ENCODE measurements at regions not wholly inside any gene's neighbourhood (a gene's known extent, or its start where the extent isn't known, plus 50 kb on each side); places are given as distances from the start of the nearest gene placed in this dataset.

GRCh38 chr4:11889099-11889498, 460.4 kb upstream of the HS3ST1 start:
- no peak for TF ChIP-seq EZH2 (IDR thresholded peaks at IDR 0.05; ENCODE audit: low read length)
- TF ChIP-seq CTCF (optimal IDR thresholded peaks at IDR 0.05 in 1 of 3, IDR thresholded peaks at IDR 0.05 in 1 of 3, conservative IDR thresholded peaks at IDR 0.05 in 1 of 3; ENCODE audit: extremely low read depth in 1 of 3, insufficient read depth in 2 of 3, low read length in 3 of 3) = no peak
- H3K27ac ChIP-seq (ENCODE audit: control insufficient read depth, insufficient read depth, low read length) = no peak overlapping the region
- no peak for DNase-seq (ENCODE audit: low read depth, low spot score)
- H3K79me2 ChIP-seq (ENCODE audit: control insufficient read depth, insufficient read depth, low read length) = no peaks in the 10 kb centered on the region
- no peaks in the 10 kb centered on the region for H4K20me1 ChIP-seq (ENCODE audit: control insufficient read depth, extremely low read depth, insufficient read depth, low read length)
- no peaks in the 10 kb centered on the region for H3K9me3 ChIP-seq (ENCODE audit: control insufficient read depth, low read depth, low read length)
- H3K9ac ChIP-seq (ENCODE audit: control insufficient read depth, extremely low read depth, insufficient read depth, low read length) = no peak overlapping the region
- no peak overlapping the region for H3K4me2 ChIP-seq (ENCODE audit: control insufficient read depth, extremely low read depth, insufficient read depth, low read depth, low read length)
- no peaks in the 10 kb centered on the region for H3K27me3 ChIP-seq (ENCODE audit: control insufficient read depth, extremely low read depth, insufficient read depth, low read length)
- no peaks in the 10 kb centered on the region for H3K36me3 ChIP-seq (ENCODE audit: control insufficient read depth in 2 of 2, extremely low read depth in 1 of 2, insufficient read depth in 2 of 2, low read length in 2 of 2)
- no peak overlapping the region for H2AFZ ChIP-seq (ENCODE audit: control insufficient read depth, low read length)
- H3K4me1 ChIP-seq (ENCODE audit: control insufficient read depth, extremely low read depth, insufficient read depth, low read length) = no peaks in the 10 kb centered on the region
- no peaks in the 10 kb centered on the region for H3K9me1 ChIP-seq (ENCODE audit: control insufficient read depth, extremely low read depth, insufficient read depth, low read length)
- FAIRE-seq = no peak
- no peak overlapping the region for H3K4me3 ChIP-seq (ENCODE audit: control insufficient read depth in 2 of 3, extremely low read depth in 1 of 3, insufficient read depth in 2 of 3, low read depth in 1 of 3, low read length in 3 of 3)
- dilution Hi-C loops (cut with MboI; ENCODE audit: extremely low pct_ligation_motif_present, low sequenced_read_pairs) = no loop called here

GRCh38 chr4:11881947-11882346, 453.3 kb upstream of the HS3ST1 start:
- Histone ChIP-seq H3K4me3 (ENCODE audit: control insufficient read depth in 2 of 3, extremely low read depth in 1 of 3, insufficient read depth in 2 of 3, low read depth in 1 of 3, low read length in 3 of 3) (no peak overlapping the region), H3K9me3 (ENCODE audit: control insufficient read depth, low read depth, low read length) (no peaks in the 10 kb centered on the region), H3K36me3 (ENCODE audit: control insufficient read depth in 2 of 2, extremely low read depth in 1 of 2, insufficient read depth in 2 of 2, low read length in 2 of 2) (no peaks in the 10 kb centered on the region), H3K27ac (ENCODE audit: control insufficient read depth, insufficient read depth, low read length) (no peak overlapping the region), H4K20me1 (ENCODE audit: control insufficient read depth, extremely low read depth, insufficient read depth, low read length) (no peaks in the 10 kb centered on the region), H3K4me2 (ENCODE audit: control insufficient read depth, extremely low read depth, insufficient read depth, low read depth, low read length) (no peak overlapping the region), H2AFZ (ENCODE audit: control insufficient read depth, low read length) (no peak overlapping the region), H3K4me1 (ENCODE audit: control insufficient read depth, extremely low read depth, insufficient read depth, low read length) (no peaks in the 10 kb centered on the region), H3K9me1 (ENCODE audit: control insufficient read depth, extremely low read depth, insufficient read depth, low read length) (no peaks in the 10 kb centered on the region), H3K9ac (ENCODE audit: control insufficient read depth, extremely low read depth, insufficient read depth, low read length) (no peak overlapping the region), H3K27me3 (ENCODE audit: control insufficient read depth, extremely low read depth, insufficient read depth, low read length) (no peaks in the 10 kb centered on the region), H3K79me2 (ENCODE audit: control insufficient read depth, insufficient read depth, low read length) (no peaks in the 10 kb centered on the region)
- FAIRE-seq = no peak
- no peak for DNase-seq (ENCODE audit: low read depth, low spot score)
- TF ChIP-seq CTCF (optimal IDR thresholded peaks at IDR 0.05 in 1 of 3, IDR thresholded peaks at IDR 0.05 in 1 of 3, conservative IDR thresholded peaks at IDR 0.05 in 1 of 3; ENCODE audit: extremely low read depth in 1 of 3, insufficient read depth in 2 of 3, low read length in 3 of 3) (no peak), EZH2 (IDR thresholded peaks at IDR 0.05; ENCODE audit: low read length) (no peak)
- dilution Hi-C loops (cut with MboI; ENCODE audit: extremely low pct_ligation_motif_present, low sequenced_read_pairs) = no loop called here

All from keratinocyte (primary cell).